NCI-H128 (cell line): ENCODE measurements at regions not wholly inside any gene's neighbourhood (a gene's known extent, or its start where the extent isn't known, plus 50 kb on each side); places are given as distances from the start of the nearest gene placed in this dataset.
"Not testable (repeated sequence)": the region's sequence is repeated elsewhere in the genome, so short reads cannot be mapped to it uniquely, and the experiment has no call there.

ENCODE experiments used
- DNase-seq: peaks from one replicate; lab custom pipeline; 2025; ENCODE audit not compliant: unreplicated experiment; lab: John Stamatoyannopoulos, UW

DNA sequence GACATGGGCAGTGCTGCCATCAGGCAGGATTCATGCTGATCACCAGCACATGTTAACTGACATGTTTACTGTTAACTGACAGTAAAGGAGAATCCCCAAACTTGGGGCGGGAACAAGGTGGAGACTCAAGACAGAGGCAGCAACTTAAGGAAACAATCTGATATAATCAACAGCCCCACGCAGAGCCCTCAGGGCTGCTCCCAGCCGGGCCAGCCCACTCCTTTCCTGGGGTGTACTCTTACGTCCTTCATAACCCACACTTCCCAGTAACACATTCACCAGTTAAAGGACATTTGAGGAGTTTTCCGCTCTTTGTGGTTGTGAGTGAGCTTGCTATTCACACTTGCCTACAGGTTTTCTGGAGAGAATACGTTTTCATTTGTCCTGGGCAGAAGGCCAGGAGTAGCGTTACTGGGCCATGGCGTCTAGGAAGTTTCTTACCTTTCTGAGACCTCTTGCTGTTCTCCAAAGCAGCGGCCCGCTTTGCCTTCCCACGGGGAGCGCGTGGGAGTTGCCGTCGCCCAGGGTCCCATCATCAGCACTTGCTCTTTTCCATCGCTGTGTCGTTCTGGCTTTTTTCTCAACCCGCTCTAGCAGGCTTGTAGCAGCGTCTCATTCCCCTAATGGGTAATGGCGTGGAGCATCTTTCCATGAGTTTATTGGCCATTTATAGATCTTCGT is 56.4 kb downstream of the FOXF2 start:
- no peak for DNase-seq

DNA sequence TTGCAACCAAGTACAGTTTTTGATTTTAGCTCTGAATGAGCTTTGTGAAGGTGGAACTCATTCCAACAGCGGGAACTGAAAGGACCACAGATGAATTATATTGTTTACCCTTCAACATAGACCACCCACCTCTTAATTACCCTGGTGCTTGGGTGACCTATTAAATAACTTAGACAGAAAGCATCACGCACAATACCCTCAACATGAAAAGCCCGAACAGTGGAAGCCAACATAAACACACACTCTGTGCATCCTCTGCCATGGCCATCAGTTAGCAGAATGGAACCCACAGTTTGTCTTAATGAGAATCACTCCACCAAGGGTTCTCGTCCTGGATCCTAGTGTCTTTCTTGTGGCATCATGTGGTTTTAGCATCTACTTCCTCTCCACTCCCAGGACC is 60.5 kb downstream of the FOXF2 start:
- no peak for DNase-seq

- DNase-seq: no peak
These were observed 63.6 kb downstream of the FOXF2 start for GRCh38 chr6:1453024-1453423.

DNA sequence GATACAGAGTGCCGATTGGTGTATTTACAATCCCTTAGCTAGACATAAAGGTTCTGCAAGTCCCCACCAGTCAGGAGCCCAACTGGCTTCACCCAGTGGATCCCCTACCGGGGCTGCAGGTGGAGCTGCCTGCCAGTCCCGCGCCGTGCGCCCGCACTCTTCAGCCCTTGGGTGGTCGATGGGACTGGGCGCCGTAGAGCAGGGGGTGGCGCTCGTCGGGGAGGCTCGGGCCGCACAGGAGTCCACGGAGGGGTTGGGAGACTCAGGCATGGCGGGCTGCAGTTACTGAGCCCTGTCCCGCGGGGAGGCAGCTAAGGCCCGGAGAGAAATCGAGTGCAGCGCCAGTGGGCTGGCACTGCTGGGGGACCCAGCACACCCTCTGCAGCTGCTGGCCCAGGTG is 67.4 kb downstream of the FOXF2 start:
- DNase-seq: not testable (repeated sequence)

DNA sequence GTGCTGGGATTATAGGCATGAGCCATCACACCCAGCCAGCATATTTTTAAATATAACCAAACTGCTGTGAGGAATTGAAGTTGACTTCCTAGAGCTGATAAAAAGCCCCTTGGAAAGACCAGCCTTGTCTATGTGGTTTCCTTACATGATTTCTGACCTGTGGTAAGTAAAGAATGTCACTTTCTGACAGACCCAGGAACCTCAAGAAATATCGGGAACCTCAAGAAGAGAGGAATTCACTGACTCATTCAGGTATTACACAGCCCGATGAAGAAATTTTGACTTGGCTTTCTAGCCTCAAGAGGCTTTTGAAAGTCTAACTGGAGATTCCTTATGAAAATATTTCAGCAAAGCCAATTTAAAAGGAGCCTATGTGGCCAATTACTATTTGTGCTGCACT is 71.8 kb downstream of the FOXF2 start:
- no peak for DNase-seq

GRCh38 chr6:1461736-1462135 is 72.4 kb downstream of the FOXF2 start:
- no peak for DNase-seq

DNA sequence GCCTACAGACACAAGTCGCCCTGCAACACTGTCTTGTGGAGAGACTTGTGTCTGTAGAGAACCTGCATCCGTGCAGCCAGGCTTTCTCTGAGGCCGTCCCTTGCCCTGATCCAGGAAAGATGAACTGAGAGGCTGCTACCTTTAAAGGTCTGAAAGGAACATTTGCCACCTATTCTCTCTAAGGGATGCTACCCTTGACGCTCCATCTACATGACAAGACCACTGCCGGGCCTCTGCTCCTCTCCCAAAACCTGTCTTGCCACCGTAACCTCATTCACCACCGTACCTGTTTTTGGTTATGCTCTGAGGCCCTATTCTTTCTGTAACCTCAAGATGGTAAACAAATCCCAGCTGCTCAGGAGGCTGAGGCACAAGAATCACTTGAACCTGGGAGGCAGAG is 73.9 kb downstream of the FOXF2 start:
- DNase-seq: no peak

DNA sequence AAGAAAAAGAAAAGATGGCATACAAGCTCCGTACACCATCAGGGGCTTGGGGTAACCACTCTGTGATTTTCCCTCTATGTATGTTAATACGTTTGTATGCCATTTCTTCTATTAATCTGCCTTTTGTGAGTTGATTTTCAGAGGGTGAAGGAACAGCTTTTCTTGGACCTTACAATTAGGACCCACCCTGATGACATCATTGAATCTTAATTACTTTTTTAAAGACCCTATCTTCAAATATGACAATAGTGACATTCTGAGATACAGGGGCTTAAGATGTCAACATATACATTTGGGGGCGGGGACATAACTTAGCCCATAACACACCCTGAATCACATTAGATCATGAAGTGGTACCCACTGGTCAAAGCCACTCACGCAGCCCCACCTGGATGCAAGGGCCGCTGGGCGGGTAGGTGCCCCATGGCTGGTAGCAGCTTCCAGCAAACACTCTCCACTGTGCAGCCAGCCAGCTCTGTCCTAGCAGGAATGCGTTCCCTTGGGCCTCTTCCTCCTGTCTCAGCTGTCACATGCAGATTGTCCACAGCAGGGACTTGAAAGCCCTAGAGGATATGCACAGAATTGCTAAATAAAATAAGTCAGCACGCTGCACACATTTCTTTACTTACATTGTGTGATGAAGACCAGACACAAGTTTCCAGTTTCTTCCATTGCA is 74.5 kb downstream of the FOXF2 start:
- no peak for DNase-seq

- DNase-seq: no peak
These were observed 75.5 kb downstream of the FOXF2 start for GRCh38 chr6:1464781-1465370.

DNA sequence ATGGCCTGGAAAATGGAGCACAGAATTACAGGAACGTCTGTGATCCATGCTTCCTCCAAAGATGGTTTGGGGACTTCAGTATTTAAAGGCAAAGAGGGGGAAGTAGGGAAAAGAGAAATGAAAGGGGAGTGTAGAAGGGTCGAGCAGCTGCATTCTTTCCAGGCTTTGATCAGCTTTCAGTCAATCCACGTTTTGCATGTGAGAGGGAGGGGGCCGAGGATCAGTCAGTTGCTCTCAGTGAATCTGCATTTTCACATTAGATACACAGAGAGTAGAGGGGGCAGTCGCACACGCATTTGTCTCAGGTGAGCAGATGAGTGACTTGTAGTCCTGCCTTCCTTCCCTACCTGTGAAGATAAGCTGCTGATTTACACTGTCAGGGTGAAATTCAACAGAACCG is 78.8 kb downstream of the FOXF2 start:
- DNase-seq: no peak

DNA sequence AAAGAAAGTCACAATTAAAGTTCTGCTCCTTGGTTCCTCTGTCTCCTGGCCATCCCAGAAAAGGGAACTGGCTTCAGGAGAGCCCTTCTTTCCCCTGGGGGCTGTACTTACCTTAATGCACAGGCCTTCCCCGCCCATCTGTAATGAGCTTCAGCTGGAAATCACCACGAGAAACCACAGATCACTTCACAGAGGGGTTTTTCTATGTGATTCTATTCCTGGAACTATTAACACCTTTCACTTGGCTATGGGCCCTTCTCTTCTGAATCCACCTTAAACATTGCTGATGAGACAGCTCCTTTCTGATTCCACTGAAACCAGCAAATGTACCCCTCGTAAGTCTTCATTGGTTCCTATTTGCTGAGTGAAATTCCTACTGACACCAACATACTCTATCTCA is 80.7 kb downstream of the FOXF2 start:
- DNase-seq: no peak

- no peak for DNase-seq
These were observed 83.3 kb downstream of the FOXF2 start for GRCh38 chr6:1472643-1473042.

DNA sequence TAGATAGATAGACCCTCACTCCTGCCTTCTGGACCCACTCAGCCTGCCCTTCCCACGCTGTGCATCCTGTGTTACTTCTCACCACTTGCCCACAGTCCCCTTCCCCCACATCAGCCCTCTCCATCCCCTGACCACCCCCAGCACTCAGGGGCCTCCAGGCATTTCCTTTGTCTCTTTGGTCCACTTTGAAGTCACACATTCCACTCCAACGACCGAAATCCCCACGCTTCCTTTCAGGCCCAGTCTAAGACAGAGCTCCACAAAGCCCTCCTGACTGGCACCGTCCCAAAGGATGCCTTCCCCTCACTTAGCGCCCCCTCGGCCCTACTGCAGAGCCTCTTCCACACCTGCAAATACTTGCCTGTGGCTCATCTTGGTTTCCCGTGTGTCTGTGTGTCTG is 83.8 kb downstream of the FOXF2 start:
- no peak for DNase-seq

GRCh38 chr6:1473598-1473997 is 84.2 kb downstream of the FOXF2 start:
- DNase-seq: no peak

- no peak for DNase-seq
These were observed 84.8 kb downstream of the FOXF2 start for GRCh38 chr6:1474205-1474604.

- DNase-seq: no peak
These were observed 85.8 kb downstream of the FOXF2 start for GRCh38 chr6:1475174-1475573.

DNA sequence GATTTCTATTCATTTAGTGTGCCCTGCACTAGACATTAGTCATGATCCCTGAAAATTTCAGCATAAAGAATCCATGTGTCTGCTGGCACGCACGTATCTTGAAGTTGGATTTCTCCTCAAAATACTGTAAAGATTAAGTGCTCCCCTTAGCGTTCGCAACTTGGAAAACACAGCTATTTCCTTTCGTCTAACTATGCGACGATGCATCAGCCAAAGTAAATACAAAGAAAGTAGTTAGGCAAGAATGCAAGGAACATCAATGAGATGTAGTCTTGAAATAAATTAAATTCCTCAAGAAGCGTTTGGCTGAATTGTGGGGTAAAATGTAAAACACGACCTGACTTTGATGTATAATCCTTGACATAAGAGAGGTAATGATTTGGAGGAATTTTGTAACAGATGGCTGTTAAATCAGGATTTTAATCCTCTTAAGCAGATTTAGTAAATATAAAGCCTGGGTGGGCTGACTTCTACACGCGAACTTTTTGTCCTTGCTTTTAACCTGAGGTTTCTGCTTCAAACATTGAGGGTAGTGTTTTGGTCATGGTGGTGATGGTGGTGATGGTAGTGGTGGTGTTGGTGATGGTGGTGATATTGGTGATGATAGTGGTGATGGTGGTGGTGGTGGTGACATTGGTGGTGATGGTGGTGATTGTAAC is 88.2 kb downstream of the FOXF2 start:
- no peak for DNase-seq

GRCh38 chr6:1478163-1478826 is 88.9 kb downstream of the FOXF2 start:
- not testable (repeated sequence) for DNase-seq

DNA sequence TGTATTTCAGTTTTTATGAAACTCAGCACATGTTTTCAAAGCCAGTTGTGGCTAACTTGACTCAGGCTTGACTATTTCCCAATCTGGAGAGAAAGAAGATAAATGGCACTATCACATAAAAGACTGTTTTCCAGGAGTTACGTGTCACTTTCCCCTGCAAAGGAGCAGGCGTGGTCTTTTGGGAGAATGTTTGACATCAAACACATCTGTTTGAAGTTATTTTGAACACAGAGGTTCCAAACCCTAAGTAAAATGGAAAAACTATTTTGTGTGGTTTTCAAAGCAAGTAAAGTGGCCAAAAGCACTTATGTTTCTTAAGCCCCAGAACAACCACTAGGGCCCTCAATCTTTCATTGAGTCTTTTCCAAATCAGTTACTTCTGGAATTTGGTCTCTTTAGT is 89.7 kb downstream of the FOXF2 start:
- DNase-seq: no peak

DNA sequence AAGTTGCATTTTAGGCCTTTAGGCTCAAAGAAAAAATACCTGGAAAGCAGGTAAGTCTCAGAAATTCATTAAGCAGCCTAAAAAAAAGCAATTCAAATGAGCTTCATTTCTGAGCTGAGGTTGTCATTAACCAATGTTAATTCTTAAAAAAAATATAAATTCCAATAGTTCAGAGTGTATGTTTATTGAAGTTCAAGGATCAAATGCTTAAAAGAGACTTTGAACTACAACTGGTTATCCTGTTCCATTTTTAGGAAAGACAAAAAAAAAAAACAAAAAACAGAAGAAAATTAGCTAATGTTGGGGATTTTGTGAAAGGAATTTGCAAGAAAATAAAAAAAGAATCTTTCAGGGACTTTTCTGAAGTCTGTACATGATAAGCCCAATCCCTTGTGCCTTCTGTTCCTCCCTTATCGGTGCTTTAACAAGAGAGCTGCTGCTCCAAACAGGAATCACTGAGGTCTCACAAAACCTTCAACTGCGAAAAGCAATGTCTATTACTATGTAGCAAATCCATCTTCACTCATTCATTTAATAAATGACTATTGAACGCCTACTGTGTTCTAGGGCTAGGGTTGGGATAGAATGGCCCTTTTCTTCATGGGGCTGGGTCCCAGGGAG is 90.3 kb downstream of the FOXF2 start:
- DNase-seq: no peak

DNA sequence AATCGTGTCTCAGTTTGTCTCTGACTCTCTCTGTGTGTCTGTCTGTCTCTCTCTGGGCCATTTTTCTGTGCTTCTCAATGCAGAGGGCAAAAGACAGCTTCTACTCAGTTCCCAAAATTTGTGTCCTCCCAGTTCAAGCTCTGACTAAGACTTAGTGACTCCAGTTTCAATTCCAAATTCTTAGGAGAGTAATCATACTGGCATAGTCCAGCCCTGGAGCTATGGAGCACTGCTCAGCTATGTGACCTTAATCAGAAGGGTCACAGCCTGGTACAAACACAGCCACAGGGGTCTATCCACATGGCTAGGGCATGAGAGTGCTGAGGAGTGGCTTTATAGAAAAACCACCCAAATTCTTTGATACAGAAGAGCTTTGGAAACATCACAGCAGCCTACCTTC is 91.9 kb downstream of the FOXF2 start:
- no peak for DNase-seq
